ENCODE measurements at regions not wholly inside any gene's neighbourhood (a gene's known extent, or its start where the extent isn't known, plus 50 kb on each side); places are given as distances from the start of the nearest gene placed in this dataset.

GRCh38 chr4:85116008-85116407, 149.5 kb upstream of the WDFY3 start:
- TF ChIP-seq CTCF (IDR thresholded peaks at IDR 0.05): no peak
- no peak for TF ChIP-seq POLR2AphosphoS5 (IDR thresholded peaks at IDR 0.05)
- TF ChIP-seq POLR2A (IDR thresholded peaks at IDR 0.05): no peak
